ENCODE measurements at regions not wholly inside any gene's neighbourhood (a gene's known extent, or its start where the extent isn't known, plus 50 kb on each side); places are given as distances from the start of the nearest gene placed in this dataset.

GRCh38 chr11:32171445-32171844 lies 80.6 kb downstream of the RCN1 start:
- TF ChIP-seq EZH2 (optimal IDR thresholded peaks at IDR 0.05; ENCODE audit: low read depth, low read length) (no peak), EZH2phosphoT487 (IDR thresholded peaks at IDR 0.05; ENCODE audit: low read length) (no peak)
- H3K36me3 ChIP-seq (replicated peaks; ENCODE audit: insufficient read depth, low read length) = no peaks in the 10 kb centered on the region
- no peaks in the 10 kb centered on the region for H3K79me2 ChIP-seq (ENCODE audit: low read length)
- H3K9me2 ChIP-seq (replicated peaks; ENCODE audit: insufficient read depth, low read length) = no peaks in the 10 kb centered on the region
- H3K4me3 ChIP-seq (ENCODE audit: low read length) = no peak overlapping the region
- no peaks in the 10 kb centered on the region for H3K27me3 ChIP-seq (replicated peaks; ENCODE audit: insufficient read depth, low read length)
- no peak for DNase-seq
- H3K9ac ChIP-seq (ENCODE audit: low read length) = no peak overlapping the region
- H3K4me1 ChIP-seq (ENCODE audit: low read length) = no peaks in the 10 kb centered on the region
- no peak overlapping the region for H2AFZ ChIP-seq (ENCODE audit: low read length)
- H3K9me3 ChIP-seq (replicated peaks; ENCODE audit: insufficient read depth, low read length) = no peaks in the 10 kb centered on the region
- H4K20me1 ChIP-seq (ENCODE audit: insufficient read depth, low read length) = no peaks in the 10 kb centered on the region
- no peaks in the 10 kb centered on the region for H3F3A ChIP-seq (ENCODE audit: insufficient read depth, low read length)
- no peak overlapping the region for H3K27ac ChIP-seq (ENCODE audit: low read length)
- no peak overlapping the region for H3K4me2 ChIP-seq (ENCODE audit: low read depth, low read length)

- no peak overlapping the region for H2AFZ ChIP-seq (ENCODE audit: low read length)
- H3K4me2 ChIP-seq (ENCODE audit: low read depth, low read length) = no peak overlapping the region
- H3K9me2 ChIP-seq (replicated peaks; ENCODE audit: insufficient read depth, low read length) = no peaks in the 10 kb centered on the region
- H4K20me1 ChIP-seq (ENCODE audit: insufficient read depth, low read length) = no peaks in the 10 kb centered on the region
- H3K9ac ChIP-seq (ENCODE audit: low read length) = no peak overlapping the region
- no peaks in the 10 kb centered on the region for H3K9me3 ChIP-seq (replicated peaks; ENCODE audit: insufficient read depth, low read length)
- no peak for DNase-seq
- no peak for TF ChIP-seq EZH2phosphoT487 (IDR thresholded peaks at IDR 0.05; ENCODE audit: low read length)
- TF ChIP-seq CTCF (IDR thresholded peaks at IDR 0.05; ENCODE audit: low read length) = no peak
- TF ChIP-seq EZH2 (optimal IDR thresholded peaks at IDR 0.05; ENCODE audit: low read depth, low read length) = no peak
- H3K4me3 ChIP-seq (ENCODE audit: low read length) = no peak overlapping the region
- H3F3A ChIP-seq (ENCODE audit: insufficient read depth, low read length) = no peaks in the 10 kb centered on the region
- no peaks in the 10 kb centered on the region for H3K4me1 ChIP-seq (ENCODE audit: low read length)
- no peaks in the 10 kb centered on the region for H3K36me3 ChIP-seq (replicated peaks; ENCODE audit: insufficient read depth, low read length)
- no peaks in the 10 kb centered on the region for H3K79me2 ChIP-seq (ENCODE audit: low read length)
- no peak overlapping the region for H3K27ac ChIP-seq (ENCODE audit: low read length)
- H3K27me3 ChIP-seq (replicated peaks; ENCODE audit: insufficient read depth, low read length) = no peaks in the 10 kb centered on the region
Measured at GRCh38 chr11:32172041-32172847, 81.4 kb downstream of the RCN1 start.

GRCh38 chr11:32172848-32173834 lies 82.3 kb downstream of the RCN1 start:
- TF ChIP-seq CTCF (IDR thresholded peaks at IDR 0.05; ENCODE audit: low read length) (peak; percentile 57), EZH2 (optimal IDR thresholded peaks at IDR 0.05; ENCODE audit: low read depth, low read length) (no peak)
- Histone ChIP-seq H3F3A (ENCODE audit: insufficient read depth, low read length) (no peaks in the 10 kb centered on the region), H3K9me2 (replicated peaks; ENCODE audit: insufficient read depth, low read length) (no peaks in the 10 kb centered on the region), H3K9ac (ENCODE audit: low read length) (no peak overlapping the region), H3K4me1 (ENCODE audit: low read length) (no peaks in the 10 kb centered on the region), H3K4me2 (ENCODE audit: low read depth, low read length) (no peak overlapping the region), H3K4me3 (ENCODE audit: low read length) (no peak overlapping the region), H3K36me3 (replicated peaks; ENCODE audit: insufficient read depth, low read length) (no peaks in the 10 kb centered on the region), H3K9me3 (replicated peaks; ENCODE audit: insufficient read depth, low read length) (no peaks in the 10 kb centered on the region), H3K79me2 (ENCODE audit: low read length) (no peaks in the 10 kb centered on the region), H3K27ac (ENCODE audit: low read length) (no peak overlapping the region), H2AFZ (ENCODE audit: low read length) (no peak overlapping the region), H3K27me3 (replicated peaks; ENCODE audit: insufficient read depth, low read length) (no peaks in the 10 kb centered on the region), H4K20me1 (ENCODE audit: insufficient read depth, low read length) (no peaks in the 10 kb centered on the region)
- DNase-seq = peak; percentile 27

Measured in MM.1S (cell line).